ENCODE measurements at regions not wholly inside any gene's neighbourhood (a gene's known extent, or its start where the extent isn't known, plus 50 kb on each side); places are given as distances from the start of the nearest gene placed in this dataset.

DNA sequence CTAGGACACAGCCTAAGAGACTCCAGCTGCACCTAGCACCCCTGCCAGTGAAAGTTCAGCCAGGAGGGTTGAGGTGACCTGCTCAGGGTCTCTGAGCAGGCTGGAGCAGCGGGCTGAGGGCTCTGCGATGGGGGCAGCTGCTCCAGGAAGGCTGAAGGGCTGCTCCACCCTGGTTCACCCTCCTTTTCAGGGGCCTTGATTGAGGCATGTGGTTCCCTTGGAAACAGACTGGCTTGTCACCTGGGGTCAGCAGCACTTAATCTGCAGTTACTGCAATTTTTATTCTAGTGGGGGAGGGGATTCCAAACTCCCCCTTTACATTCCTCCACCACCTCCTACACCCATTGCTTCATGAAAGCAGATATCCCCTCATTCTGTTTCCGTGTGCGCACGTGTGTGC is 85.3 kb upstream of the UNC5B start:
- POLR2A ChIA-PET = no interaction called here
- Histone ChIP-seq H3K27ac (ENCODE audit: low read depth in 1 of 2, low read length in 2 of 2) (no peak overlapping the region), H3K36me3 (ENCODE audit: insufficient read depth, low read length) (no peaks in the 10 kb centered on the region), H3K9me3 (ENCODE audit: control insufficient read depth in 1 of 2, insufficient read depth in 1 of 2, low read length in 2 of 2) (no peaks in the 10 kb centered on the region), H3K4me1 (ENCODE audit: insufficient read depth, low read length) (no peaks in the 10 kb centered on the region), H3K27me3 (ENCODE audit: control insufficient read depth in 1 of 2, insufficient read depth in 2 of 2, low read length in 2 of 2) (peaks cover 8 to 10% of the 10 kb centered on the region in 2 experiments), H3K4me3 (ENCODE audit: low read length) (no peak overlapping the region)
- no peak overlapping the region for H3K4me3 Mint-ChIP-seq
- ATAC-seq (ENCODE audit: poor library complexity) (no peak), DNase-seq (no peak)
- intact Hi-C loops (cut with DNase I, micrococcal nuclease) = no loop called here
- CTCF ChIA-PET = no interaction called here
- TF ChIP-seq, protein P1, sequence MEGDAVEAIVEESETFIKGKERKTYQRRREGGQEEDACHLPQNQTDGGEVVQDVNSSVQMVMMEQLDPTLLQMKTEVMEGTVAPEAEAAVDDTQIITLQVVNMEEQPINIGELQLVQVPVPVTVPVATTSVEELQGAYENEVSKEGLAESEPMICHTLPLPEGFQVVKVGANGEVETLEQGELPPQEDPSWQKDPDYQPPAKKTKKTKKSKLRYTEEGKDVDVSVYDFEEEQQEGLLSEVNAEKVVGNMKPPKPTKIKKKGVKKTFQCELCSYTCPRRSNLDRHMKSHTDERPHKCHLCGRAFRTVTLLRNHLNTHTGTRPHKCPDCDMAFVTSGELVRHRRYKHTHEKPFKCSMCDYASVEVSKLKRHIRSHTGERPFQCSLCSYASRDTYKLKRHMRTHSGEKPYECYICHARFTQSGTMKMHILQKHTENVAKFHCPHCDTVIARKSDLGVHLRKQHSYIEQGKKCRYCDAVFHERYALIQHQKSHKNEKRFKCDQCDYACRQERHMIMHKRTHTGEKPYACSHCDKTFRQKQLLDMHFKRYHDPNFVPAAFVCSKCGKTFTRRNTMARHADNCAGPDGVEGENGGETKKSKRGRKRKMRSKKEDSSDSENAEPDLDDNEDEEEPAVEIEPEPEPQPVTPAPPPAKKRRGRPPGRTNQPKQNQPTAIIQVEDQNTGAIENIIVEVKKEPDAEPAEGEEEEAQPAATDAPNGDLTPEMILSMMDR (IDR thresholded peaks at IDR 0.05) = no peak
- H3K4me1 Mint-ChIP-seq (ENCODE audit: low read depth) = peaks cover 7% of the 10 kb centered on the region
- no peaks in the 10 kb centered on the region for H3K9me3 Mint-ChIP-seq
- no peak overlapping the region for H3K27ac Mint-ChIP-seq
- H3K27me3 Mint-ChIP-seq = peaks cover 46% of the 10 kb centered on the region
- H3K36me3 Mint-ChIP-seq (ENCODE audit: low read depth) = no peaks in the 10 kb centered on the region

DNA sequence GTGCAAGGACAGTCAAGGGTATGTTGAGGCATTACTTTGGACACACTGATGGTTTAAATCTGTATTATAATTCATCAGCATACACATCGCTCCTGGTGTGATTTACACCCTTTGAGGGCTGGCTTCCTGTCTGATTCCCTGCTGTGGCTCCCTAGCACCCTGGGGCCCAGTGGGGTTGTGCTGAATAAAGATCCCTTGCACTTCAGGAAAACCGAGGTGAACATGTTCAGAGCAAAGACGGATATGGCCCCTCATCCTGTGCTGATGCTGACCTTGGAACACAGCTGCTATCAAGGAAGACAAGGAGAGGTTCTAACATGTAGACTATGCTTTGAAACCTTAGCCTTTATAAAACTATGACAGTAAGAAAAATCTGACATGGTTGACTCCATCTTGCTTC is 84.6 kb upstream of the UNC5B start:
- Histone ChIP-seq H3K4me3 (ENCODE audit: low read length) (no peak overlapping the region), H3K4me1 (ENCODE audit: insufficient read depth, low read length) (no peaks in the 10 kb centered on the region), H3K27me3 (ENCODE audit: control insufficient read depth in 1 of 2, insufficient read depth in 2 of 2, low read length in 2 of 2) (peaks cover 8 to 10% of the 10 kb centered on the region in 2 experiments), H3K27ac (ENCODE audit: low read depth in 1 of 2, low read length in 2 of 2) (no peak overlapping the region), H3K9me3 (ENCODE audit: control insufficient read depth in 1 of 2, insufficient read depth in 1 of 2, low read length in 2 of 2) (no peaks in the 10 kb centered on the region), H3K36me3 (ENCODE audit: insufficient read depth, low read length) (no peaks in the 10 kb centered on the region)
- no peak for ATAC-seq (ENCODE audit: poor library complexity)
- Mint-ChIP-seq H3K4me3 (no peak overlapping the region), H3K27ac (no peak overlapping the region), H3K27me3 (peaks cover 42% of the 10 kb centered on the region), H3K9me3 (no peaks in the 10 kb centered on the region), H3K36me3 (ENCODE audit: low read depth) (no peaks in the 10 kb centered on the region), H3K4me1 (ENCODE audit: low read depth) (peaks cover 7% of the 10 kb centered on the region)
- DNase-seq = no peak
- ChIA-PET CTCF (no interaction called here), POLR2A (no interaction called here)
- TF ChIP-seq, protein P1 (IDR thresholded peaks at IDR 0.05) = no peak
- intact Hi-C loops (cut with DNase I, micrococcal nuclease) = no loop called here

DNA sequence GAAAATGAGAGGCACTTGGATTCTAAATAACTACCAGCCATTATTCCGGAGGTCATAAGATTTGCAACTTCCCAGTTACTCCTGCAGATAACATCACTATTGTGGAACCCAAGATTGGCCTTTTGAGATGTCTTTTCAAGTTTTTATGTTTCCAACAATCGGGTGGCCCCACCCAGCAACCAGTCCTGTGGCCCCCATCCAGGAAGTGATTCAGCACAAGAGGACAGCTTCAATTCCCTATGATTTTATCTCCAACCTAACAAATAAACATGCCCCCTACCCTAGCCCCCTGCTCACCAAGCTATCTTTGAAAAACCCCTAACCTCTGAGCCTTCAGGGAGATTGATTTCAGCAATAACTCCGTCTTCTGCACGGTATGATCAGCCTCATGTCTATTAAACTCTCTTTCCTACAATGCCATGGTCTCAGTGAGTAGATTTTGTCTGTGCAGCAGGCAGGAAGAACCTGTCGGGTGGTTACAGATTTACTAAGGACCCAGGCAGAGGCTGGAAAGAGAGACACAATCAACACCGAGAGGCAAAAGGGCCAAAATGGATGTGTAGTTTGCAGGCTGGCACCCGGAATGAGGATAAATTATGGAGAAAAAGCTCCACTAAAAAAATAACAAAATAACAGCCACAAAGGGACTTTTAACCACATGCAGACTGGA is 83.9 kb upstream of the UNC5B start:
- no peaks in the 10 kb centered on the region for H3K9me3 ChIP-seq (ENCODE audit: control insufficient read depth in 1 of 2, insufficient read depth in 1 of 2, low read length in 2 of 2)

More for the DNA sequence above, 83.9 kb upstream of the UNC5B start:
- Mint-ChIP-seq H3K36me3 (ENCODE audit: low read depth) (no peaks in the 10 kb centered on the region), H3K27me3 (peaks cover 39% of the 10 kb centered on the region), H3K9me3 (no peaks in the 10 kb centered on the region), H3K27ac (no peak overlapping the region), H3K4me3 (no peak overlapping the region), H3K4me1 (ENCODE audit: low read depth) (peaks cover 7% of the 10 kb centered on the region)
- DNase-seq (no peak), ATAC-seq (ENCODE audit: poor library complexity) (no peak)
- H3K27ac ChIP-seq (ENCODE audit: low read depth in 1 of 2, low read length in 2 of 2) = no peak overlapping the region
- TF ChIP-seq, protein P1 (IDR thresholded peaks at IDR 0.05) = no peak
- ChIA-PET POLR2A (no interaction called here), CTCF (no interaction called here)
- no peak overlapping the region for H3K4me3 ChIP-seq (ENCODE audit: low read length)
- no peaks in the 10 kb centered on the region for H3K4me1 ChIP-seq (ENCODE audit: insufficient read depth, low read length)
- intact Hi-C loops (cut with DNase I, micrococcal nuclease) = no loop called here
- no peaks in the 10 kb centered on the region for H3K36me3 ChIP-seq (ENCODE audit: insufficient read depth, low read length)
- peaks cover 8 to 10% of the 10 kb centered on the region in 2 experiments for H3K27me3 ChIP-seq (ENCODE audit: control insufficient read depth in 1 of 2, insufficient read depth in 2 of 2, low read length in 2 of 2)

Measured in CD4-positive, alpha-beta T cell (primary cell).